ENCODE measurements at regions not wholly inside any gene's neighbourhood (a gene's known extent, or its start where the extent isn't known, plus 50 kb on each side); places are given as distances from the start of the nearest gene placed in this dataset.
"Not testable (repeated sequence)": the region's sequence is repeated elsewhere in the genome, so short reads cannot be mapped to it uniquely, and the experiment has no call there.

GRCh38 chr2:221948076-221948475, 350.7 kb downstream of the PAX3 start:
- Histone ChIP-seq H4K91ac (ENCODE audit: insufficient read depth, low read depth, low read length) (no peak overlapping the region), H3K36me3 (ENCODE audit: control insufficient read depth, insufficient read depth, low read length) (no peaks in the 10 kb centered on the region), H3K27ac (ENCODE audit: insufficient read depth, low read length) (no peak overlapping the region), H2BK20ac (ENCODE audit: low read depth, low read length) (no peak overlapping the region), H2BK120ac (ENCODE audit: low read depth, low read length) (no peak overlapping the region), H4K20me1 (ENCODE audit: insufficient read depth, low read length) (no peaks in the 10 kb centered on the region), H3K56ac (ENCODE audit: extremely low read depth, insufficient read depth, low read length) (no peak overlapping the region), H4K8ac (ENCODE audit: low read depth in 2 of 2, low read length in 2 of 2) (no peak overlapping the region), H3K9ac (ENCODE audit: low read depth, low read length) (no peak overlapping the region), H3K18ac (ENCODE audit: low read depth, low read length) (no peak overlapping the region), H3K79me1 (ENCODE audit: low read depth in 1 of 2, low read length in 2 of 2) (no peaks in the 10 kb centered on the region), H3K27me3 (ENCODE audit: control insufficient read depth, insufficient read depth, low read length) (peaks cover 2% of the 10 kb centered on the region; the same call in 1 of the 2 replicates), H3K4ac (ENCODE audit: low read depth, low read length) (no peak overlapping the region), H4K5ac (ENCODE audit: low read depth, low read length) (no peak overlapping the region), H3K4me3 (ENCODE audit: insufficient read depth, low read depth, low read length) (no peak overlapping the region), H3K4me1 (ENCODE audit: control insufficient read depth, insufficient read depth, low read length) (no peaks in the 10 kb centered on the region), H3K9me1 (ENCODE audit: insufficient read depth, low read length) (no peaks in the 10 kb centered on the region), H3K14ac (replicated peaks; ENCODE audit: low read depth, low read length) (no peak overlapping the region), H3K23ac (ENCODE audit: low read depth, low read length) (no peak overlapping the region), H3K4me2 (ENCODE audit: low read depth, low read length) (no peak overlapping the region), H2AK9ac (replicated peaks; ENCODE audit: low read depth, low read length, poor library complexity) (no peak overlapping the region), H2AFZ (replicated peaks; ENCODE audit: low read length, poor library complexity) (no peak overlapping the region), H2BK15ac (ENCODE audit: low read depth, low read length) (no peak overlapping the region), H2AK5ac (ENCODE audit: low read depth, low read length) (no peak overlapping the region), H2BK5ac (ENCODE audit: low read depth, low read length, poor library complexity, severe bottlenecking) (no peak overlapping the region), H3K9me3 (ENCODE audit: control insufficient read depth, insufficient read depth, low read length) (no peaks in the 10 kb centered on the region)
- no peak for TF ChIP-seq CTCF (conservative IDR thresholded peaks at IDR 0.05; ENCODE audit: low read depth, low read length)
- TF ChIP-seq MAFK (IDR thresholded peaks at IDR 0.05; ENCODE audit: low read depth, low read length), result no peak
- no peak for TF ChIP-seq BHLHE40 (IDR thresholded peaks at IDR 0.05; ENCODE audit: low read depth, low read length)
- no peak for TF ChIP-seq MXI1 (IDR thresholded peaks at IDR 0.05; ENCODE audit: borderline replicate concordance, low read depth, low read length)
- no peak for TF ChIP-seq RFX5 (IDR thresholded peaks at IDR 0.05; ENCODE audit: low read depth, low read length)
- no peak for TF ChIP-seq NFE2L2 (IDR thresholded peaks at IDR 0.05; ENCODE audit: low read depth, low read length)
- POLR2A ChIA-PET (ENCODE audit: unreplicated experiment), result no interaction called here
- no peak for DNase-seq
- in situ Hi-C loops (cut with MboI; ENCODE audit: low sequenced_read_pairs), result no loop called here
- BruUV-seq (replicated peaks), result no TSS peak
- WGBS, 2 experiments (ENCODE audit: extremely low coverage in 2 of 2, insufficient read length in 1 of 2), result no CpG with 5 or more reads among the region's 8 CpGs
- dilution Hi-C loops (cut with HindIII; ENCODE audit: low sequenced_read_pairs, unreplicated experiment), result no loop called here
- CTCF ChIA-PET, result no interaction called here
- intact Hi-C loops (cut with micrococcal nuclease), result no loop called here
- ATAC-seq (ENCODE audit: low read depth), result no peak

- BruUV-seq (replicated peaks); H3K56ac ChIP-seq (ENCODE audit: extremely low read depth, insufficient read depth, low read length); H3K4me2 ChIP-seq (ENCODE audit: low read depth, low read length); ATAC-seq (ENCODE audit: low read depth); H2BK20ac ChIP-seq (ENCODE audit: low read depth, low read length); H3K14ac ChIP-seq (replicated peaks; ENCODE audit: low read depth, low read length); H3K23ac ChIP-seq (ENCODE audit: low read depth, low read length); H2BK15ac ChIP-seq (ENCODE audit: low read depth, low read length); H2AFZ ChIP-seq (replicated peaks; ENCODE audit: low read length, poor library complexity); H3K4me1 ChIP-seq (ENCODE audit: control insufficient read depth, insufficient read depth, low read length); H3K27ac ChIP-seq (ENCODE audit: insufficient read depth, low read length); H3K4me3 ChIP-seq (ENCODE audit: insufficient read depth, low read depth, low read length); H2AK9ac ChIP-seq (replicated peaks; ENCODE audit: low read depth, low read length, poor library complexity); CTCF ChIA-PET; H2AK5ac ChIP-seq (ENCODE audit: low read depth, low read length); H3K9ac ChIP-seq (ENCODE audit: low read depth, low read length); H4K91ac ChIP-seq (ENCODE audit: insufficient read depth, low read depth, low read length); intact Hi-C loops (cut with micrococcal nuclease); H3K27me3 ChIP-seq (ENCODE audit: control insufficient read depth, insufficient read depth, low read length); DNase-seq; in situ Hi-C loops (cut with MboI; ENCODE audit: low sequenced_read_pairs); H3K9me1 ChIP-seq (ENCODE audit: insufficient read depth, low read length); H3K36me3 ChIP-seq (ENCODE audit: control insufficient read depth, insufficient read depth, low read length); dilution Hi-C loops (cut with HindIII; ENCODE audit: low sequenced_read_pairs, unreplicated experiment); H3K9me3 ChIP-seq (ENCODE audit: control insufficient read depth, insufficient read depth, low read length); H4K5ac ChIP-seq (ENCODE audit: low read depth, low read length); POLR2A ChIA-PET (ENCODE audit: unreplicated experiment); H3K4ac ChIP-seq (ENCODE audit: low read depth, low read length); H4K8ac ChIP-seq (ENCODE audit: low read depth in 2 of 2, low read length in 2 of 2); H2BK120ac ChIP-seq (ENCODE audit: low read depth, low read length); H2BK5ac ChIP-seq (ENCODE audit: low read depth, low read length, poor library complexity, severe bottlenecking); H3K18ac ChIP-seq (ENCODE audit: low read depth, low read length); H3K79me1 ChIP-seq (ENCODE audit: low read depth in 1 of 2, low read length in 2 of 2); H4K20me1 ChIP-seq (ENCODE audit: insufficient read depth, low read length): not testable (repeated sequence)
- WGBS, 2 experiments (ENCODE audit: extremely low coverage in 2 of 2, insufficient read length in 1 of 2), result no CpG with 5 or more reads among the region's 3 CpGs
Measured at GRCh38 chr2:221944452-221944851, 354.3 kb downstream of the PAX3 start.
